ENCODE measurements at regions not wholly inside any gene's neighbourhood (a gene's known extent, or its start where the extent isn't known, plus 50 kb on each side); places are given as distances from the start of the nearest gene placed in this dataset.

GRCh38 chr4:13766761-13767540 is 139.4 kb upstream of the BOD1L1 start:
- TF ChIP-seq, protein P1, sequence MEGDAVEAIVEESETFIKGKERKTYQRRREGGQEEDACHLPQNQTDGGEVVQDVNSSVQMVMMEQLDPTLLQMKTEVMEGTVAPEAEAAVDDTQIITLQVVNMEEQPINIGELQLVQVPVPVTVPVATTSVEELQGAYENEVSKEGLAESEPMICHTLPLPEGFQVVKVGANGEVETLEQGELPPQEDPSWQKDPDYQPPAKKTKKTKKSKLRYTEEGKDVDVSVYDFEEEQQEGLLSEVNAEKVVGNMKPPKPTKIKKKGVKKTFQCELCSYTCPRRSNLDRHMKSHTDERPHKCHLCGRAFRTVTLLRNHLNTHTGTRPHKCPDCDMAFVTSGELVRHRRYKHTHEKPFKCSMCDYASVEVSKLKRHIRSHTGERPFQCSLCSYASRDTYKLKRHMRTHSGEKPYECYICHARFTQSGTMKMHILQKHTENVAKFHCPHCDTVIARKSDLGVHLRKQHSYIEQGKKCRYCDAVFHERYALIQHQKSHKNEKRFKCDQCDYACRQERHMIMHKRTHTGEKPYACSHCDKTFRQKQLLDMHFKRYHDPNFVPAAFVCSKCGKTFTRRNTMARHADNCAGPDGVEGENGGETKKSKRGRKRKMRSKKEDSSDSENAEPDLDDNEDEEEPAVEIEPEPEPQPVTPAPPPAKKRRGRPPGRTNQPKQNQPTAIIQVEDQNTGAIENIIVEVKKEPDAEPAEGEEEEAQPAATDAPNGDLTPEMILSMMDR (conservative IDR thresholded peaks at IDR 0.05; ENCODE audit: low read depth, low read length), result no peak
- TF ChIP-seq EZH2phosphoT487 (IDR thresholded peaks at IDR 0.05; ENCODE audit: borderline replicate concordance, low read length) (no peak), EZH2 (IDR thresholded peaks at IDR 0.05; ENCODE audit: low read length, unreplicated experiment) (no peak)
